H1 (cell line): ENCODE measurements at regions not wholly inside any gene's neighbourhood (a gene's known extent, or its start where the extent isn't known, plus 50 kb on each side); places are given as distances from the start of the nearest gene placed in this dataset.

Source experiments
- CTCF ChIA-PET: fragments of 300-600 bp; sonication (Branson Sonifier 250); formaldehyde crosslinking; loops from one replicate; lab custom pipeline; 2021; ENCODE audit not compliant: partially characterized antibody; lab: Charles Lee
- POLR2A ChIA-PET: fragments of 300-600 bp; sonication (Branson Sonifier 250); formaldehyde crosslinking; loops from one replicate; lab custom pipeline; 2021; ENCODE audit warnings: inconsistent platforms; ENCODE audit not compliant: partially characterized antibody; lab: Charles Lee
- DNase-seq, 2 experiments: peaks; one replicate each; pipeline versions ENCODE4 v3.0.0 to v3.0.0-alpha.2; 2010 to 2022; ENCODE audit warnings: low spot score in 2 of 2, low read depth in 1 of 2, mixed read lengths in 1 of 2
- FAIRE-seq: peaks from 2 replicates; lab custom pipeline; 2011; peaks lifted over from hg19 to GRCh38; lab: Jason Lieb, UNC
- H2AFZ ChIP-seq: 2 replicates; pipeline ENCODE4 v1.8.1; 2012; ENCODE audit warnings: low read length, inconsistent platforms
- H2AK5ac ChIP-seq: 2 replicates; pipeline ENCODE4 v1.6.1; 2013; ENCODE audit warnings: low read depth, low read length
- H2BK120ac ChIP-seq: replicated peaks from 2 replicates; pipeline ENCODE3; 2013; ENCODE audit warnings: low read depth, low read length, inconsistent platforms
- H2BK12ac ChIP-seq: 2 replicates; pipeline ENCODE4 v1.6.1; 2013; ENCODE audit warnings: low read depth, low read length
- H2BK15ac ChIP-seq: 2 replicates; pipeline ENCODE4 v1.6.1; 2013; ENCODE audit warnings: low read length
- H2BK20ac ChIP-seq: 2 replicates; pipeline ENCODE4 v1.6.1; 2013; ENCODE audit warnings: low read length
- H2BK5ac ChIP-seq: 2 replicates; pipeline ENCODE4 v1.6.1; 2013; ENCODE audit warnings: low read depth, low read length
- H3K14ac ChIP-seq: 2 replicates; pipeline ENCODE4 v1.6.1; 2013; ENCODE audit warnings: inconsistent platforms; ENCODE audit not compliant: insufficient read length
- H3K18ac ChIP-seq: 2 replicates; pipeline ENCODE4 v1.6.1; 2013; ENCODE audit warnings: low read length; ENCODE audit errors: extremely low read depth
- H3K23ac ChIP-seq: 2 replicates; pipeline ENCODE4 v1.6.1; 2013; ENCODE audit warnings: inconsistent platforms; ENCODE audit not compliant: insufficient read length
- H3K23me2 ChIP-seq: 2 replicates; pipeline ENCODE4 v1.6.1; 2013; ENCODE audit warnings: low read depth, low read length
- H3K27ac ChIP-seq: 2 replicates; pipeline ENCODE4 v1.6.1; 2011; ENCODE audit warnings: low read depth, low read length, inconsistent platforms
- H3K27me3 ChIP-seq, 4 experiments: replicated peaks in 1 of 4; 1 replicate in 1 of 4; 2 replicates in 3 of 4; pipeline versions ENCODE4 v1.6.1 to v1.8.1; 2011 to 2013; ENCODE audit warnings: low read length in 3 of 4, mild to moderate bottlenecking in 3 of 4, inconsistent platforms in 2 of 4, mixed read lengths in 2 of 4, moderate library complexity in 1 of 4; ENCODE audit not compliant: control insufficient read depth in 3 of 4, insufficient read depth in 3 of 4; ENCODE audit errors: extremely low read depth in 1 of 4
- H3K36me3 ChIP-seq, 4 experiments: 2 replicates each; pipeline versions ENCODE4 v1.6.1 to v1.8.1; 2011 to 2013; ENCODE audit warnings: mild to moderate bottlenecking in 4 of 4, low read length in 3 of 4, moderate library complexity in 2 of 4, control low read depth in 1 of 4, inconsistent platforms in 1 of 4; ENCODE audit not compliant: insufficient read depth in 4 of 4, control insufficient read depth in 2 of 4
- H3K4ac ChIP-seq: replicated peaks from 2 replicates; pipeline ENCODE3; 2013; ENCODE audit warnings: low read length, low read depth, mixed read lengths, inconsistent platforms; ENCODE audit not compliant: insufficient read length
- H3K4me1 ChIP-seq, 4 experiments: replicated peaks in 1 of 4; 1 replicate in 1 of 4; 2 replicates in 3 of 4; pipeline versions ENCODE4 v1.6.1 to v1.8.1; 2011 to 2013; ENCODE audit warnings: low read length in 3 of 4, inconsistent platforms in 2 of 4, mixed read lengths in 1 of 4; ENCODE audit not compliant: insufficient read depth in 4 of 4, control insufficient read depth in 3 of 4
- H3K4me2 ChIP-seq, 2 experiments: 2 replicates each; pipeline versions ENCODE4 v1.6.1 to v1.8.1; 2011 to 2013; ENCODE audit warnings: low read depth in 2 of 2, low read length in 2 of 2, control low read depth in 1 of 2, inconsistent platforms in 1 of 2, mild to moderate bottlenecking in 1 of 2; ENCODE audit not compliant: insufficient read depth in 1 of 2
- H3K4me3 ChIP-seq, 4 experiments: fragments of 200-600, 300-600 bp in 1 of 4; sonication (generic), shearing (Covaris generic), sonication (Bioruptor Twin) in 1 of 4; 2 replicates each; pipeline versions ENCODE4 v1.5.1 to v1.8.1; 2011 to 2016; ENCODE audit warnings: low read length in 4 of 4, low read depth in 3 of 4, control low read depth in 2 of 4, inconsistent platforms in 2 of 4, mild to moderate bottlenecking in 2 of 4, mixed read lengths in 1 of 4, moderate library complexity in 1 of 4; ENCODE audit not compliant: insufficient read depth in 2 of 4; ENCODE audit errors: extremely low read depth in 1 of 4
- H3K56ac ChIP-seq: replicated peaks from 2 replicates; pipeline ENCODE3; 2013; ENCODE audit warnings: low read depth, mild to moderate bottlenecking, mixed read lengths, low read length, inconsistent platforms; ENCODE audit not compliant: insufficient read length
- H3K79me1 ChIP-seq: 2 replicates; pipeline ENCODE4 v1.6.1; 2013; ENCODE audit warnings: low read depth, low read length, control low read depth
- H3K79me2 ChIP-seq, 2 experiments: 2 replicates each; pipeline versions ENCODE4 v1.6.1 to v1.8.1; 2012 to 2013; ENCODE audit warnings: low read length in 2 of 2, mild to moderate bottlenecking in 2 of 2, inconsistent platforms in 1 of 2; ENCODE audit not compliant: insufficient read depth in 2 of 2, control insufficient read depth in 1 of 2
- H3K9ac ChIP-seq, 4 experiments: replicated peaks in 1 of 4; 1 replicate in 1 of 4; 2 replicates in 3 of 4; pipeline versions ENCODE4 v1.6.1 to v1.8.1; 2011 to 2013; ENCODE audit warnings: low read depth in 3 of 4, low read length in 3 of 4, control low read depth in 2 of 4, mild to moderate bottlenecking in 2 of 4, moderate library complexity in 2 of 4, inconsistent platforms in 1 of 4; ENCODE audit errors: extremely low read depth in 1 of 4
- H3K9me3 ChIP-seq, 2 experiments: 2 replicates each; pipeline versions ENCODE4 v1.6.1 to v1.8.1; 2012 to 2013; ENCODE audit warnings: mild to moderate bottlenecking in 2 of 2, moderate library complexity in 2 of 2, control low read depth in 1 of 2, inconsistent platforms in 1 of 2, low read depth in 1 of 2, low read length in 1 of 2, mixed read lengths in 1 of 2; ENCODE audit not compliant: insufficient read depth in 2 of 2
- H4K20me1 ChIP-seq, 2 experiments: replicated peaks in 1 of 2; 2 replicates each; pipeline versions ENCODE3 to v1.8.1; 2011 to 2013; ENCODE audit warnings: inconsistent platforms in 2 of 2, low read length in 2 of 2, mild to moderate bottlenecking in 1 of 2; ENCODE audit not compliant: insufficient read depth in 2 of 2, control insufficient read depth in 1 of 2
- H4K5ac ChIP-seq: 2 replicates; pipeline ENCODE4 v1.6.1; 2013; ENCODE audit warnings: low read length, low read depth, mixed read lengths, inconsistent platforms; ENCODE audit not compliant: insufficient read length
- H4K8ac ChIP-seq: 2 replicates; pipeline ENCODE4 v1.8.0; 2013; ENCODE audit warnings: mild to moderate bottlenecking, moderate library complexity, low read length, inconsistent platforms; ENCODE audit not compliant: insufficient read depth; ENCODE audit errors: extremely low read depth
- H4K91ac ChIP-seq: replicated peaks from 2 replicates; pipeline ENCODE3; 2013; ENCODE audit warnings: low read length, mixed read lengths, inconsistent platforms; ENCODE audit not compliant: insufficient read length
- EP300 ChIP-seq, 2 experiments: IDR thresholded peaks; 1 replicate in 1 of 2; 2 replicates in 1 of 2; pipeline ENCODE4 v1.6.1; 2011 to 2012; ENCODE audit warnings: low read depth in 2 of 2, low read length in 2 of 2, mild to moderate bottlenecking in 2 of 2, borderline replicate concordance in 1 of 2, inconsistent platforms in 1 of 2, moderate library complexity in 1 of 2
- GABPA ChIP-seq: IDR thresholded peaks from 2 replicates; pipeline ENCODE4 v1.6.1; 2011; ENCODE audit warnings: mild to moderate bottlenecking, low read length, moderate library complexity, borderline replicate concordance; ENCODE audit not compliant: insufficient read depth
- POLR2A ChIP-seq, 2 experiments: IDR thresholded peaks; 1 replicate in 1 of 2; 2 replicates in 1 of 2; pipeline ENCODE4 v1.6.1; 2011; ENCODE audit warnings: low read depth in 2 of 2, low read length in 2 of 2, mild to moderate bottlenecking in 2 of 2; ENCODE audit errors: control extremely low read depth in 1 of 2
- SRF ChIP-seq: IDR thresholded peaks from 2 replicates; pipeline ENCODE4 v1.6.1; 2011; ENCODE audit warnings: mild to moderate bottlenecking, low read depth, low read length, moderate library complexity
- ZNF274 ChIP-seq: IDR thresholded peaks from 2 replicates; pipeline ENCODE4 v1.7.0; 2012; ENCODE audit warnings: low read length, borderline replicate concordance; ENCODE audit errors: extremely low read depth
- WGBS, 2 experiments: shearing (Covaris generic) in 1 of 2; methylation state at CpG; one replicate each; pipeline versions ENCODE4 v1.1.6 to v1.1.7; 2013 to 2015; ENCODE audit warnings: low lambda C conversion rate in 2 of 2, mixed read lengths in 2 of 2, inconsistent platforms in 1 of 2, low coverage in 1 of 2, missing lambda C conversion rate in 1 of 2; ENCODE audit not compliant: insufficient replicate concordance in 2 of 2, insufficient coverage in 1 of 2, insufficient read length in 1 of 2; ENCODE audit errors: extremely low coverage in 1 of 2, missing lambda C conversion rate in 1 of 2; 5-methylcytosine and 5-hydroxymethylcytosine counted together
- TF ChIP-seq, protein P1 (sequence below), 3 experiments: IDR thresholded peaks; 1 replicate in 2 of 3; 2 replicates in 1 of 3; pipeline versions ENCODE4 v1.5.1 to v1.6.1; 2011; ENCODE audit warnings: low read length in 3 of 3, mild to moderate bottlenecking in 3 of 3, inconsistent platforms in 2 of 3, low read depth in 1 of 3, moderate library complexity in 1 of 3; ENCODE audit not compliant: insufficient read depth in 1 of 3; ENCODE audit errors: control extremely low read depth in 1 of 3

DNA sequence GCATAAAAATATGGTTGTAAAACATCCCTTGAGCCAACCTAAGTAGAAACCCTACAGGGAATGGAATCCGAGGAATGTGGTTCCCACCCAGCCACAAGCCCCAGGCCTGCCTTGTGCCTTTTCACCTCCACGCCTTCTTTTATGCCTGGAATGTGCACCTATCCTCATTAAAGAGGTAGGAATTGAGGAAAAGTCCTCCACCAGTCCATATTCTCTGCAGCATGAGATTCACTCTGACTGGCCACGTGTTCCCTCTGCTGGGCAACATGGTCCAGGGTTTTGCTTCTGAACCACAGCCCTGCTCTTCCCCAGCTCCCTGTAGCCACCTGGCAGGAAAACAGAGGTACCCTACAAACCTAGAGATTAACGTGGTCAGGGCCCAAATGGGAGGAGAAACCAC lies 787.9 kb upstream of the RAB6C start:
- ChIA-PET POLR2A (interaction anchor here (1.1 kb wide), 2 partner anchors 10 to 17 kb away, joined by 3 to 4 read pairs; no protein-coding TSS in a partner anchor), CTCF (interaction anchor here (1.1 to 1.8 kb wide), 9 partner anchors 11 to 557 kb away, joined by 3 to 4 read pairs (median 4); no protein-coding TSS in a partner anchor)
- Histone ChIP-seq H3K4me3 (no peak overlapping the region), H2BK12ac (peak overlapping the region; percentile 99), H4K20me1 (no peaks in the 10 kb centered on the region), H3K14ac (no peak overlapping the region), H3K4me1 (peaks cover 7 to 13% (median 10%) of the 10 kb centered on the region in 4 experiments), H3K9ac (no peak overlapping the region), H4K91ac (peak overlapping the region; percentile 67), H3K79me2 (no peaks in the 10 kb centered on the region), H3K23ac (no peak overlapping the region), H2AK5ac (peak overlapping the region; percentile 98), H3K23me2 (no peaks in the 10 kb centered on the region), H2BK5ac (peak overlapping the region; percentile 95), H3K27ac (no peak overlapping the region), H4K5ac (peak overlapping the region; percentile 41), H2BK120ac (peak overlapping the region; percentile 0), H2BK20ac (peak overlapping the region; percentile 98), H3K27me3 (peaks cover 0 to 4% (median 0%) of the 10 kb centered on the region in 4 experiments; a peak in 2 of 7 replicates), H3K36me3 (no peaks in the 10 kb centered on the region), H3K18ac (peak overlapping the region; percentile 93), H2BK15ac (no peak overlapping the region; the same call in 1 of the 2 replicates), H2AFZ (no peak overlapping the region), H4K8ac (no peak overlapping the region), H3K4ac (peak overlapping the region; percentile 17), H3K4me2 (peak overlapping the region in 1 of 2 experiments; percentile 24; a peak in 2 of 4 replicates), H3K9me3 (no peaks in the 10 kb centered on the region), H3K56ac (no peak overlapping the region), H3K79me1 (no peaks in the 10 kb centered on the region)
- DNase-seq (peak; percentile 56 to 69), FAIRE-seq (peak; percentile 93)
- 37% methylated on average over 4 of the region's 4 CpGs; no CpG with 5 or more reads in 1 of the 2 experiments for WGBS, 2 experiments
- no peak for TF ChIP-seq EP300 (IDR thresholded peaks at IDR 0.05; ENCODE audit: borderline replicate concordance in 1 of 2, low read depth in 2 of 2, low read length in 2 of 2)
- TF ChIP-seq POLR2A (IDR thresholded peaks at IDR 0.05; ENCODE audit: control extremely low read depth in 1 of 2, low read depth in 2 of 2, low read length in 2 of 2): no peak
- no peak for TF ChIP-seq GABPA
- TF ChIP-seq, protein P1, sequence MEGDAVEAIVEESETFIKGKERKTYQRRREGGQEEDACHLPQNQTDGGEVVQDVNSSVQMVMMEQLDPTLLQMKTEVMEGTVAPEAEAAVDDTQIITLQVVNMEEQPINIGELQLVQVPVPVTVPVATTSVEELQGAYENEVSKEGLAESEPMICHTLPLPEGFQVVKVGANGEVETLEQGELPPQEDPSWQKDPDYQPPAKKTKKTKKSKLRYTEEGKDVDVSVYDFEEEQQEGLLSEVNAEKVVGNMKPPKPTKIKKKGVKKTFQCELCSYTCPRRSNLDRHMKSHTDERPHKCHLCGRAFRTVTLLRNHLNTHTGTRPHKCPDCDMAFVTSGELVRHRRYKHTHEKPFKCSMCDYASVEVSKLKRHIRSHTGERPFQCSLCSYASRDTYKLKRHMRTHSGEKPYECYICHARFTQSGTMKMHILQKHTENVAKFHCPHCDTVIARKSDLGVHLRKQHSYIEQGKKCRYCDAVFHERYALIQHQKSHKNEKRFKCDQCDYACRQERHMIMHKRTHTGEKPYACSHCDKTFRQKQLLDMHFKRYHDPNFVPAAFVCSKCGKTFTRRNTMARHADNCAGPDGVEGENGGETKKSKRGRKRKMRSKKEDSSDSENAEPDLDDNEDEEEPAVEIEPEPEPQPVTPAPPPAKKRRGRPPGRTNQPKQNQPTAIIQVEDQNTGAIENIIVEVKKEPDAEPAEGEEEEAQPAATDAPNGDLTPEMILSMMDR (IDR thresholded peaks at IDR 0.05; ENCODE audit: control extremely low read depth in 1 of 3, insufficient read depth in 1 of 3, low read depth in 1 of 3, low read length in 3 of 3): peak; percentile 19 to 22 (median 21); a peak in 3 of 4 replicates
- no peak for TF ChIP-seq SRF
- TF ChIP-seq ZNF274: no peak
